Adrenal gland (tissue), 5 donors: ENCODE measurements at regions not wholly inside any gene's neighbourhood (a gene's known extent, or its start where the extent isn't known, plus 50 kb on each side); places are given as distances from the start of the nearest gene placed in this dataset.

ENCODE experiments used
- CTCF ChIP-seq, 6 experiments: fragments of 450-650 bp in 4 of 6; fragments of 200-600 bp in 2 of 6; sonication (generic) in 1 of 6; IDR thresholded peaks; 1 replicate in 5 of 6; 2 replicates in 1 of 6; pipeline versions ENCODE4 v1.5.1 to v1.8.0; 2016 to 2021; ENCODE audit warnings: antibody characterized with exemption in 6 of 6, mild to moderate bottlenecking in 2 of 6, moderate library complexity in 1 of 6
- POLR2A ChIP-seq, 2 donors: fragments of 450-650 bp; IDR thresholded peaks; one replicate each; pipeline ENCODE4 v1.6.1; 2017; ENCODE audit warnings: antibody characterized with exemption in 2 of 2, mild to moderate bottlenecking in 2 of 2, moderate library complexity in 1 of 2
- donor health status: DM: no; HTN: no; CAD: no.

GRCh38 chr5:35456506-35456905, 161.2 kb upstream of the SPEF2 start:
- TF ChIP-seq CTCF (IDR thresholded peaks at IDR 0.05) (no peak), POLR2A (IDR thresholded peaks at IDR 0.05) (no peak)
